ENCODE measurements at regions not wholly inside any gene's neighbourhood (a gene's known extent, or its start where the extent isn't known, plus 50 kb on each side); places are given as distances from the start of the nearest gene placed in this dataset.

DNA sequence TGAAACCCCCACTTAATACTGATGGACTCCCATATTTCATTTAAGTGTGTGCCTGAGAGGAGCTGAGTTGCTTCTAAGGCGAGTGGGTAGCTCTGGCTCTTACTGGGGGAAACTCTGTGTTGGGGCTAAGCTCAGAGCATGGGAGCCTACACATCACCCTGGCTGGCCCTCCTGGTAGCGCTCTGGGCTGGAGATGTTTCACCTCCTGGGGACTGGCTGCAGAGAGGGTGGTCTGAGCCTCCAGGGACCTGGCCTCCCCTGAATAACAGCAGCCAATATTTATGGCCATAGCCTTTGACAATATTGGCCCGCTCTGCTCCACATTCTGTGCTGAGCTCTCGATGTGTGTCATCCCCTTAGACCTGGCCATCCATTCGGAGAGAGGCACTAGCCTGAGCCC is 316.5 kb downstream of the ZNF536 start:
- intact Hi-C loops (cut with DNase I): loop anchor here (10.0 kb wide), 1 partner anchor 1536 kb away; no protein-coding TSS in a partner anchor
- peaks cover 0 to 30% (median 3%) of the 10 kb centered on the region in 3 donors for H3K4me1 ChIP-seq
- WGBS, 2 donors: 48 to 79% methylated on average over 2 to 5 of the region's 5 CpGs
- DNase-seq: no peak
- H3K27ac ChIP-seq: no peak overlapping the region
- H3K9me3 ChIP-seq: no peaks in the 10 kb centered on the region
- TF ChIP-seq CTCF (IDR thresholded peaks at IDR 0.05) (no peak), POLR2A (IDR thresholded peaks at IDR 0.05) (no peak)
- peaks cover 0 to 57% (median 0%) of the 10 kb centered on the region in 4 donors for H3K27me3 ChIP-seq
- no peak overlapping the region for H3K4me3 ChIP-seq
- H3K36me3 ChIP-seq: no peaks in the 10 kb centered on the region

GRCh38 chr19:30686826-30687566 is 314.8 kb downstream of the ZNF536 start:
- DNase-seq: no peak
- WGBS, 2 donors: 31 to 33% methylated on average over 16 of the region's 16 CpGs
- no peaks in the 10 kb centered on the region for H3K9me3 ChIP-seq
- no peak overlapping the region for H3K4me3 ChIP-seq
- intact Hi-C loops (cut with DNase I): loop anchor here (10.0 kb wide), 1 partner anchor 1538 kb away; no protein-coding TSS in a partner anchor
- peaks cover 0 to 34% (median 13%) of the 10 kb centered on the region in 3 donors for H3K4me1 ChIP-seq
- no peaks in the 10 kb centered on the region for H3K36me3 ChIP-seq
- H3K27me3 ChIP-seq: peaks cover 0 to 44% (median 0%) of the 10 kb centered on the region in 4 donors
- H3K27ac ChIP-seq: no peak overlapping the region
- no peak for TF ChIP-seq CTCF (IDR thresholded peaks at IDR 0.05)
- no peak for TF ChIP-seq POLR2A (IDR thresholded peaks at IDR 0.05)

DNA sequence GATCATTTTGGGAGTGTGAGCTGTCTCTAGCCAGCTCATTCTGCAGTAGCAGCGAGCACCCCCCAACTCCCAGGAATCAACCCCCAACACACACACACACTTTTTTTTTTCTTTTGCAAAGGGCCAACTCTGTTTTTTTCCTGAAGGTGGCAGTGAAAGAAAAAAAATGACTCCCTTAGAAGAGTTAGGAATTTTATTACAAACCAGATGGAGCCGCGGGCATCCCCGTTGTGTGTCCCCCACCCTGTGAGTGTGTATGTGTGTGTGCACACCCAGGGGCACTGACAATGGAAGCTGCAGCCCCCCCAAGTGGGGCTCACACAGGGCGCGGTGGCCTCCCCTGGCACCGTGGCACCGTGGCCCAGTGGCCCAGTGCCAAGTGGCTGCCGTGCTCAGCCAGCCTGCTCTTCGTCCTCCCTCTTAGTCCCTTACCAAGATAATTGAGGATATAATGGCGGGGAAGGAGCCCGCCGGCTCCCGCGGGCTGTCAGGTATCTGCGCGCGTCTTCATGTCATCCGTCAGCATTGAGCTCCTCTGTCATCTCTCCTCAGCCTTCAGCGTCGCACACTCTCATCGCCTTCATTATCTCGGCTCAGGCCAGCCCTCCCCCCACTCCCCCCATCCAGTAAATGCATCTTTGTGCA is 314.1 kb downstream of the ZNF536 start:
- intact Hi-C loops (cut with DNase I): loop anchor here (10.0 kb wide), 1 partner anchor 1539 kb away; no protein-coding TSS in a partner anchor
- H3K9me3 ChIP-seq: no peaks in the 10 kb centered on the region
- DNase-seq: no peak
- no peak overlapping the region for H3K4me3 ChIP-seq
- peaks cover 0 to 44% (median 0%) of the 10 kb centered on the region in 4 donors for H3K27me3 ChIP-seq
- H3K36me3 ChIP-seq: no peaks in the 10 kb centered on the region
- H3K4me1 ChIP-seq: peaks cover 0 to 30% (median 13%) of the 10 kb centered on the region in 3 donors
- WGBS, 2 donors: 66 to 72% methylated on average over 14 to 19 of the region's 23 CpGs
- TF ChIP-seq POLR2A (IDR thresholded peaks at IDR 0.05): no peak
- TF ChIP-seq CTCF (IDR thresholded peaks at IDR 0.05): no peak
- H3K27ac ChIP-seq: no peak overlapping the region

GRCh38 chr19:30685426-30686000 is 313.3 kb downstream of the ZNF536 start:
- H3K4me3 ChIP-seq: no peak overlapping the region
- H3K27me3 ChIP-seq: peaks cover 0 to 40% (median 0%) of the 10 kb centered on the region in 4 donors
- no peaks in the 10 kb centered on the region for H3K9me3 ChIP-seq
- H3K4me1 ChIP-seq: peaks cover 0 to 30% (median 13%) of the 10 kb centered on the region in 3 donors
- TF ChIP-seq CTCF (IDR thresholded peaks at IDR 0.05) (no peak), POLR2A (IDR thresholded peaks at IDR 0.05) (no peak)
- no peak for DNase-seq
- no peak overlapping the region for H3K27ac ChIP-seq
- intact Hi-C loops (cut with DNase I): loop anchor here (10.0 kb wide), 1 partner anchor 1539 kb away; no protein-coding TSS in a partner anchor
- H3K36me3 ChIP-seq: no peaks in the 10 kb centered on the region
- 64 to 79% methylated on average over 10 to 13 of the region's 13 CpGs for WGBS, 2 donors
